ENCODE measurements at regions not wholly inside any gene's neighbourhood (a gene's known extent, or its start where the extent isn't known, plus 50 kb on each side); places are given as distances from the start of the nearest gene placed in this dataset.

GRCh38 chr10:64130152-64130551 is 609.0 kb downstream of the REEP3 start:
- BruUV-seq (replicated peaks): no TSS peak
- no peaks in the 10 kb centered on the region for H3K36me3 Mint-ChIP-seq (ENCODE audit: insufficient read depth, unreplicated experiment)
- TF ChIP-seq CTCF (IDR thresholded peaks at IDR 0.05; ENCODE audit: unreplicated experiment): no peak
- ChIA-PET POLR2A (interaction anchor here (0.6 kb wide), 1 partner anchor 697 kb away, joined by 3 read pairs; no protein-coding TSS in a partner anchor), CTCF (interaction anchor here (1.2 kb wide), 1 partner anchor 16 kb away, joined by 3 read pairs; no protein-coding TSS in a partner anchor)
- H3K27me3 Mint-ChIP-seq (ENCODE audit: insufficient read depth, unreplicated experiment): no peaks in the 10 kb centered on the region
- no peak for DNase-seq (ENCODE audit: unreplicated experiment)
- no peaks in the 10 kb centered on the region for H3K4me1 Mint-ChIP-seq (ENCODE audit: insufficient read depth, unreplicated experiment)
- intact Hi-C loops (cut with micrococcal nuclease): no loop called here
- no peak overlapping the region for H3K27ac Mint-ChIP-seq (ENCODE audit: low read depth, unreplicated experiment)
- H3K9me3 Mint-ChIP-seq (ENCODE audit: unreplicated experiment): no peaks in the 10 kb centered on the region
- no peak overlapping the region for H3K4me3 Mint-ChIP-seq (ENCODE audit: unreplicated experiment)

- ChIA-PET POLR2A (no interaction called here), CTCF (interaction anchor here (0.7 kb wide), 1 partner anchor 574 kb away, joined by 3 read pairs; no protein-coding TSS in a partner anchor)
- Mint-ChIP-seq H3K36me3 (ENCODE audit: insufficient read depth, unreplicated experiment) (no peaks in the 10 kb centered on the region), H3K4me1 (ENCODE audit: insufficient read depth, unreplicated experiment) (no peaks in the 10 kb centered on the region), H3K4me3 (ENCODE audit: unreplicated experiment) (no peak overlapping the region), H3K27ac (ENCODE audit: low read depth, unreplicated experiment) (no peak overlapping the region), H3K27me3 (ENCODE audit: insufficient read depth, unreplicated experiment) (no peaks in the 10 kb centered on the region), H3K9me3 (ENCODE audit: unreplicated experiment) (no peaks in the 10 kb centered on the region)
- intact Hi-C loops (cut with micrococcal nuclease): no loop called here
- DNase-seq (ENCODE audit: unreplicated experiment): no peak
- BruUV-seq (replicated peaks): no TSS peak
- no peak for TF ChIP-seq CTCF (IDR thresholded peaks at IDR 0.05; ENCODE audit: unreplicated experiment)
Measured at GRCh38 chr10:64134676-64135075, 613.5 kb downstream of the REEP3 start.

- H3K9me3 Mint-ChIP-seq (ENCODE audit: unreplicated experiment): no peaks in the 10 kb centered on the region
- peaks cover 5% of the 10 kb centered on the region for H3K4me1 Mint-ChIP-seq (ENCODE audit: insufficient read depth, unreplicated experiment)
- H3K4me3 Mint-ChIP-seq (ENCODE audit: unreplicated experiment): no peak overlapping the region
- no peak overlapping the region for H3K27ac Mint-ChIP-seq (ENCODE audit: low read depth, unreplicated experiment)
- no peak for DNase-seq (ENCODE audit: unreplicated experiment)
- H3K27me3 Mint-ChIP-seq (ENCODE audit: insufficient read depth, unreplicated experiment): no peaks in the 10 kb centered on the region
- TF ChIP-seq CTCF (IDR thresholded peaks at IDR 0.05; ENCODE audit: unreplicated experiment): no peak
- POLR2A ChIA-PET: no interaction called here
- no peaks in the 10 kb centered on the region for H3K36me3 Mint-ChIP-seq (ENCODE audit: insufficient read depth, unreplicated experiment)
- intact Hi-C loops (cut with micrococcal nuclease): no loop called here
- BruUV-seq (replicated peaks): no TSS peak
- CTCF ChIA-PET: no interaction called here
Measured at GRCh38 chr10:64142395-64142794, 621.2 kb downstream of the REEP3 start.

GRCh38 chr10:64148607-64149006 is 627.4 kb downstream of the REEP3 start:
- Mint-ChIP-seq H3K36me3 (ENCODE audit: insufficient read depth, unreplicated experiment) (no peaks in the 10 kb centered on the region), H3K4me3 (ENCODE audit: unreplicated experiment) (no peak overlapping the region), H3K9me3 (ENCODE audit: unreplicated experiment) (no peaks in the 10 kb centered on the region), H3K27ac (ENCODE audit: low read depth, unreplicated experiment) (no peak overlapping the region), H3K27me3 (ENCODE audit: insufficient read depth, unreplicated experiment) (no peaks in the 10 kb centered on the region), H3K4me1 (ENCODE audit: insufficient read depth, unreplicated experiment) (peaks cover 10% of the 10 kb centered on the region)
- ChIA-PET POLR2A (no interaction called here), CTCF (no interaction called here)
- no TSS peak for BruUV-seq (replicated peaks)
- no peak for TF ChIP-seq CTCF (IDR thresholded peaks at IDR 0.05; ENCODE audit: unreplicated experiment)
- DNase-seq (ENCODE audit: unreplicated experiment): no peak
- intact Hi-C loops (cut with micrococcal nuclease): no loop called here

All from MCF 10A (cell line).